WTC11 (cell line): ENCODE measurements at regions not wholly inside any gene's neighbourhood (a gene's known extent, or its start where the extent isn't known, plus 50 kb on each side); places are given as distances from the start of the nearest gene placed in this dataset.

Source experiments
- ATAC-seq: fragments of 200-7000 bp; cut with Tn5 transposase; 2 replicates; pipeline ENCODE4 v1.10.0; 2021; ENCODE audit warnings: mild to moderate bottlenecking, moderate library complexity
- CTCF ChIA-PET: fragments of 300-600 bp; sonication (Branson Sonifier 250); formaldehyde crosslinking; loops from one replicate; lab custom pipeline; 2021; ENCODE audit warnings: antibody characterized with exemption; lab: Charles Lee
- POLR2A ChIA-PET: fragments of 350-600 bp; sonication (Branson Sonifier 250); formaldehyde crosslinking; loops from one replicate; lab custom pipeline; 2021; ENCODE audit warnings: antibody characterized with exemption; lab: Charles Lee
- DNase-seq: peaks from one replicate; pipeline ENCODE4 v3.0.0; 2021; ENCODE audit warnings: low spot score
- H3K27ac Mint-ChIP-seq: 2 replicates; pipeline ENCODE4 v1.8.0; 2021; ENCODE audit warnings: mixed read lengths
- H3K27me3 Mint-ChIP-seq: 2 replicates; pipeline ENCODE4 v1.8.0; 2021; ENCODE audit warnings: low read depth, mild to moderate bottlenecking, moderate library complexity, mixed read lengths
- H3K36me3 Mint-ChIP-seq: 2 replicates; pipeline ENCODE4 v1.8.0; 2021; ENCODE audit warnings: mixed read lengths
- H3K4me1 Mint-ChIP-seq: 2 replicates; pipeline ENCODE4 v1.8.0; 2022; ENCODE audit warnings: mixed read lengths
- H3K4me3 Mint-ChIP-seq: 2 replicates; pipeline ENCODE4 v1.8.0; 2021; ENCODE audit warnings: mild to moderate bottlenecking, moderate library complexity, mixed read lengths
- H3K9me3 Mint-ChIP-seq: 2 replicates; pipeline ENCODE4 v1.8.0; 2021; ENCODE audit warnings: mixed read lengths
- ATF1 ChIP-seq: sonication (generic); formaldehyde crosslinking; IDR thresholded peaks from 2 replicates; pipeline ENCODE4 v1.8.1; 2023; ENCODE audit warnings: mild to moderate bottlenecking, moderate library complexity, missing genetic modification reagents
- ATF2 ChIP-seq: sonication (generic); formaldehyde crosslinking; IDR thresholded peaks from 2 replicates; pipeline ENCODE4 v1.8.1; 2022; ENCODE audit warnings: low read depth, missing genetic modification reagents, borderline replicate concordance
- CREM ChIP-seq: sonication (generic); formaldehyde crosslinking; IDR thresholded peaks from 2 replicates; pipeline ENCODE4 v1.8.1; 2022; ENCODE audit warnings: mild to moderate bottlenecking, missing genetic modification reagents, moderate library complexity
- CTCF ChIP-seq: fragments of 200-600 bp; IDR thresholded peaks from 2 replicates; pipeline ENCODE4 v1.8.0; 2022; ENCODE audit warnings: antibody characterized with exemption
- E2F1 ChIP-seq: sonication (generic); formaldehyde crosslinking; IDR thresholded peaks from 2 replicates; pipeline ENCODE4 v1.8.0; 2022; ENCODE audit warnings: mild to moderate bottlenecking, missing genetic modification reagents
- E2F4 ChIP-seq: sonication (generic); formaldehyde crosslinking; IDR thresholded peaks from 2 replicates; pipeline ENCODE4 v1.8.1; 2022; ENCODE audit warnings: low read depth, mild to moderate bottlenecking, moderate library complexity, missing genetic modification reagents, borderline replicate concordance
- EMX1 ChIP-seq: fragments of 250-450 bp; sonication (Bioruptor Pico); IDR thresholded peaks from 2 replicates; pipeline ENCODE4 v1.8.0; 2021; ENCODE audit warnings: mild to moderate bottlenecking
- FOXJ3 ChIP-seq: sonication (generic); formaldehyde crosslinking; IDR thresholded peaks from 2 replicates; pipeline ENCODE4 v1.9.0; 2021; ENCODE audit warnings: missing genetic modification reagents, mild to moderate bottlenecking, borderline replicate concordance
- FOXP1 ChIP-seq: sonication (generic); formaldehyde crosslinking; IDR thresholded peaks from 2 replicates; pipeline ENCODE4 v1.8.0; 2022; ENCODE audit warnings: missing genetic modification reagents, mild to moderate bottlenecking, moderate library complexity, borderline replicate concordance
- GRHL2 ChIP-seq: fragments of 250-450 bp; sonication (Bioruptor Pico); IDR thresholded peaks from 2 replicates; pipeline ENCODE4 v1.8.0; 2022; ENCODE audit warnings: mild to moderate bottlenecking, moderate library complexity; ENCODE audit not compliant: insufficient replicate concordance, severe bottlenecking
- HMGA2 ChIP-seq: fragments of 250-450 bp; sonication (Bioruptor Pico); IDR thresholded peaks from 2 replicates; pipeline ENCODE4 v1.4.0; 2021; ENCODE audit warnings: mild to moderate bottlenecking, moderate library complexity
- HMGXB4 ChIP-seq: sonication (generic); formaldehyde crosslinking; IDR thresholded peaks from 2 replicates; pipeline ENCODE4 v1.8.1; 2023; ENCODE audit warnings: mild to moderate bottlenecking, moderate library complexity, missing genetic modification reagents
- JUN ChIP-seq: sonication (generic); formaldehyde crosslinking; IDR thresholded peaks from 2 replicates; pipeline ENCODE4 v1.8.0; 2023; ENCODE audit warnings: mild to moderate bottlenecking, missing genetic modification reagents
- NFE2L1 ChIP-seq: sonication (generic); formaldehyde crosslinking; IDR thresholded peaks from 2 replicates; pipeline ENCODE4 v1.8.1; 2023; ENCODE audit warnings: missing genetic modification reagents
- NFYB ChIP-seq: sonication (generic); formaldehyde crosslinking; conservative IDR thresholded peaks from 2 replicates; pipeline ENCODE4 v1.8.0; 2022; ENCODE audit warnings: low read depth, missing genetic modification reagents
- SMAD4 ChIP-seq: sonication (generic); formaldehyde crosslinking; IDR thresholded peaks from 2 replicates; pipeline ENCODE4 v1.8.0; 2022; ENCODE audit warnings: mild to moderate bottlenecking, missing genetic modification reagents
- SOX15 ChIP-seq: fragments of 250-450 bp; sonication (Bioruptor Pico); IDR thresholded peaks from 2 replicates; pipeline ENCODE4 v1.9.0; 2021; ENCODE audit warnings: mild to moderate bottlenecking
- SP1 ChIP-seq: sonication (generic); formaldehyde crosslinking; conservative IDR thresholded peaks from 2 replicates; pipeline ENCODE4 v1.8.1; 2022; ENCODE audit warnings: missing genetic modification reagents
- TP53 ChIP-seq: sonication (generic); formaldehyde crosslinking; IDR thresholded peaks from 2 replicates; pipeline ENCODE4 v1.8.1; 2023; ENCODE audit warnings: mild to moderate bottlenecking, missing genetic modification reagents
- ZNF219 ChIP-seq: sonication (generic); formaldehyde crosslinking; IDR thresholded peaks from 2 replicates; pipeline ENCODE4 v1.8.0; 2023; ENCODE audit warnings: missing genetic modification reagents, mild to moderate bottlenecking, borderline replicate concordance
- ZNF317 ChIP-seq: sonication (generic); formaldehyde crosslinking; IDR thresholded peaks from 2 replicates; pipeline ENCODE4 v1.8.1; 2023; ENCODE audit warnings: low read depth, mild to moderate bottlenecking, moderate library complexity, missing genetic modification reagents, borderline replicate concordance
- ZSCAN18 ChIP-seq: fragments of 250-450 bp; sonication (Bioruptor Pico); IDR thresholded peaks from 2 replicates; pipeline ENCODE4 v2.1.2; 2022; ENCODE audit warnings: mild to moderate bottlenecking, moderate library complexity

GRCh38 chr10:52696232-52696631 lies 76.4 kb downstream of the MBL2 start (continued):
- TF ChIP-seq SMAD4 (CRISPR knock-in tag) (no peak), EMX1 (no peak), TP53 (no peak), FOXJ3 (no peak), ZSCAN18 (CRISPR knock-in tag) (no peak), ATF1 (CRISPR knock-in tag) (no peak), HMGA2 (CRISPR knock-in tag) (no peak), E2F4 (CRISPR knock-in tag) (no peak), NFYB (CRISPR knock-in tag) (no peak), HMGXB4 (CRISPR knock-in tag) (no peak), CTCF (no peak), SP1 (CRISPR knock-in tag) (no peak)

- no peaks in the 10 kb centered on the region for H3K9me3 Mint-ChIP-seq
- no peak for DNase-seq
- H3K27ac Mint-ChIP-seq = no peak overlapping the region
- no peak for ATAC-seq
- peaks cover 6% of the 10 kb centered on the region for H3K4me1 Mint-ChIP-seq
- H3K4me3 Mint-ChIP-seq = no peak overlapping the region
- no peak for TF ChIP-seq FOXP1 (CRISPR knock-in tag)
- no peak for TF ChIP-seq GRHL2
- no peak for TF ChIP-seq JUN
- TF ChIP-seq E2F1 (CRISPR knock-in tag) = no peak
- no peak for TF ChIP-seq ATF2 (CRISPR knock-in tag)
- TF ChIP-seq, all 79 proteins: peak for 0
- H3K27me3 Mint-ChIP-seq = no peaks in the 10 kb centered on the region
- H3K36me3 Mint-ChIP-seq = no peaks in the 10 kb centered on the region
- POLR2A ChIA-PET = no interaction called here
- CTCF ChIA-PET = no interaction called here
Measured at GRCh38 chr10:52701647-52702046, 70.9 kb downstream of the MBL2 start.

- no peak overlapping the region for H3K4me3 Mint-ChIP-seq
- TF ChIP-seq SOX15 (CRISPR knock-in tag) (no peak), E2F1 (CRISPR knock-in tag) (no peak), ZNF317 (no peak), NFE2L1 (CRISPR knock-in tag) (no peak), ZNF219 (no peak), CREM (CRISPR knock-in tag) (no peak), ZSCAN18 (CRISPR knock-in tag) (no peak)
Measured at GRCh38 chr10:52703451-52703850, 69.1 kb downstream of the MBL2 start.

More at GRCh38 chr10:52703451-52703850, 69.1 kb downstream of the MBL2 start:
- ChIA-PET CTCF (no interaction called here), POLR2A (no interaction called here)
- ATAC-seq (no peak), DNase-seq (no peak)
- no peaks in the 10 kb centered on the region for H3K9me3 Mint-ChIP-seq
- H3K27me3 Mint-ChIP-seq = no peaks in the 10 kb centered on the region
- no peak overlapping the region for H3K27ac Mint-ChIP-seq
- H3K36me3 Mint-ChIP-seq = no peaks in the 10 kb centered on the region
- H3K4me1 Mint-ChIP-seq = peaks cover 2% of the 10 kb centered on the region; the same call in 1 of the 2 replicates
